ENCODE measurements at regions not wholly inside any gene's neighbourhood (a gene's known extent, or its start where the extent isn't known, plus 50 kb on each side); places are given as distances from the start of the nearest gene placed in this dataset.

GRCh38 chr17:17408236-17408794 lies 68.5 kb upstream of the MED9 start:
- no CpG with 5 or more reads among the region's 2 CpGs for WGBS (ENCODE audit: insufficient coverage)
- no peaks in the 10 kb centered on the region for H4K20me1 ChIP-seq (ENCODE audit: insufficient read depth, low read length)
- H3K27ac Mint-ChIP-seq = peak overlapping the region in 6 of 7 donors; percentile 69 to 91 (median 79)
- H3K36me3 Mint-ChIP-seq = no peaks in the 10 kb centered on the region
- peaks cover 3 to 16% (median 9%) of the 10 kb centered on the region in 3 donors for H3K27me3 Mint-ChIP-seq (ENCODE audit: low read depth in 3 of 3)
- intact Hi-C loops (cut with micrococcal nuclease) = no loop called here
- H3K4me3 ChIP-seq (replicated peaks in 1 of 3; ENCODE audit: low read depth in 2 of 3, low read length in 3 of 3) = no peak overlapping the region
- H3K27ac ChIP-seq (ENCODE audit: low read depth in 1 of 2, low read length in 2 of 2) = peak overlapping the region in 1 of 2 donors; percentile 3
- peaks cover 25 to 31% of the 10 kb centered on the region in 2 donors for H3K4me1 ChIP-seq (ENCODE audit: control insufficient read depth in 1 of 2, insufficient read depth in 2 of 2, low read length in 2 of 2)
- no peak overlapping the region for H3K4me2 ChIP-seq (replicated peaks; ENCODE audit: extremely low read depth, low read length, poor library complexity, severe bottlenecking)
- H2AFZ ChIP-seq (ENCODE audit: insufficient read depth, low read depth, low read length, poor library complexity, severe bottlenecking) = no peak overlapping the region
- no peaks in the 10 kb centered on the region for H3K79me2 ChIP-seq (ENCODE audit: insufficient read depth, low read length)
- peaks cover 0 to 6% (median 0%) of the 10 kb centered on the region in 7 donors for H3K9me3 Mint-ChIP-seq
- H3K9ac ChIP-seq (ENCODE audit: insufficient read depth, low read length, poor library complexity, severe bottlenecking) = no peak overlapping the region
- H3K4me1 Mint-ChIP-seq = peaks cover 38% of the 10 kb centered on the region
- TF ChIP-seq CTCF (IDR thresholded peaks at IDR 0.05) = no peak
- H3K4me3 Mint-ChIP-seq = peak overlapping the region in 1 of 2 donors; percentile 16
- H3K36me3 ChIP-seq (replicated peaks in 1 of 2; ENCODE audit: control insufficient read depth in 1 of 2, insufficient read depth in 2 of 2, low read length in 2 of 2) = no peaks in the 10 kb centered on the region
- H3K9me3 ChIP-seq (replicated peaks in 1 of 2; ENCODE audit: control insufficient read depth in 1 of 2, insufficient read depth in 1 of 2, low read length in 2 of 2) = no peaks in the 10 kb centered on the region
- DNase-seq = peak; percentile 76 to 91 (median 78)
- H3K27me3 ChIP-seq (ENCODE audit: control insufficient read depth in 2 of 2, insufficient read depth in 2 of 2, low read length in 2 of 2) = peaks cover 0 to 3% of the 10 kb centered on the region in 2 donors

- H3K27ac Mint-ChIP-seq = peak overlapping the region in 2 of 7 donors; percentile 56 to 72
- 82% methylated on average over 6 of the region's 6 CpGs for WGBS (ENCODE audit: insufficient coverage)
Measured at GRCh38 chr17:17410357-17410756, 66.4 kb upstream of the MED9 start.

More at GRCh38 chr17:17410357-17410756, 66.4 kb upstream of the MED9 start:
- Mint-ChIP-seq H3K4me3 (no peak overlapping the region), H3K9me3 (peaks cover 0 to 8% (median 3%) of the 10 kb centered on the region in 7 donors), H3K27me3 (ENCODE audit: low read depth in 3 of 3) (peaks cover 3 to 9% (median 4%) of the 10 kb centered on the region in 3 donors), H3K36me3 (no peaks in the 10 kb centered on the region), H3K4me1 (peaks cover 26% of the 10 kb centered on the region)
- Histone ChIP-seq H3K9me3 (replicated peaks in 1 of 2; ENCODE audit: control insufficient read depth in 1 of 2, insufficient read depth in 1 of 2, low read length in 2 of 2) (no peaks in the 10 kb centered on the region), H4K20me1 (ENCODE audit: insufficient read depth, low read length) (no peaks in the 10 kb centered on the region), H2AFZ (ENCODE audit: insufficient read depth, low read depth, low read length, poor library complexity, severe bottlenecking) (no peak overlapping the region), H3K4me1 (ENCODE audit: control insufficient read depth in 1 of 2, insufficient read depth in 2 of 2, low read length in 2 of 2) (peaks cover 15 to 20% of the 10 kb centered on the region in 2 donors), H3K9ac (ENCODE audit: insufficient read depth, low read length, poor library complexity, severe bottlenecking) (no peak overlapping the region), H3K27ac (ENCODE audit: low read depth in 1 of 2, low read length in 2 of 2) (no peak overlapping the region), H3K36me3 (replicated peaks in 1 of 2; ENCODE audit: control insufficient read depth in 1 of 2, insufficient read depth in 2 of 2, low read length in 2 of 2) (no peaks in the 10 kb centered on the region), H3K4me3 (replicated peaks in 1 of 3; ENCODE audit: low read depth in 2 of 3, low read length in 3 of 3) (no peak overlapping the region), H3K4me2 (replicated peaks; ENCODE audit: extremely low read depth, low read length, poor library complexity, severe bottlenecking) (no peak overlapping the region), H3K79me2 (ENCODE audit: insufficient read depth, low read length) (no peaks in the 10 kb centered on the region), H3K27me3 (ENCODE audit: control insufficient read depth in 2 of 2, insufficient read depth in 2 of 2, low read length in 2 of 2) (no peaks in the 10 kb centered on the region)
- no peak for TF ChIP-seq CTCF (IDR thresholded peaks at IDR 0.05)
- no peak for DNase-seq
- intact Hi-C loops (cut with micrococcal nuclease) = no loop called here

Data from CD14-positive monocyte (primary cell).